H1 (cell line): ENCODE measurements at regions not wholly inside any gene's neighbourhood (a gene's known extent, or its start where the extent isn't known, plus 50 kb on each side); places are given as distances from the start of the nearest gene placed in this dataset.

Experiments
- CTCF ChIA-PET: fragments of 300-600 bp; sonication (Branson Sonifier 250); formaldehyde crosslinking; loops from one replicate; lab custom pipeline; 2021; ENCODE audit not compliant: partially characterized antibody; lab: Charles Lee
- POLR2A ChIA-PET: fragments of 300-600 bp; sonication (Branson Sonifier 250); formaldehyde crosslinking; loops from one replicate; lab custom pipeline; 2021; ENCODE audit warnings: inconsistent platforms; ENCODE audit not compliant: partially characterized antibody; lab: Charles Lee
- DNase-seq, 2 experiments: peaks; one replicate each; pipeline versions ENCODE4 v3.0.0 to v3.0.0-alpha.2; 2010 to 2022; ENCODE audit warnings: low spot score in 2 of 2, low read depth in 1 of 2, mixed read lengths in 1 of 2
- FAIRE-seq: peaks from 2 replicates; lab custom pipeline; 2011; peaks lifted over from hg19 to GRCh38; lab: Jason Lieb, UNC
- H2AFZ ChIP-seq: 2 replicates; pipeline ENCODE4 v1.8.1; 2012; ENCODE audit warnings: low read length, inconsistent platforms
- H2AK5ac ChIP-seq: 2 replicates; pipeline ENCODE4 v1.6.1; 2013; ENCODE audit warnings: low read depth, low read length
- H2BK120ac ChIP-seq: replicated peaks from 2 replicates; pipeline ENCODE3; 2013; ENCODE audit warnings: low read depth, low read length, inconsistent platforms
- H2BK12ac ChIP-seq: 2 replicates; pipeline ENCODE4 v1.6.1; 2013; ENCODE audit warnings: low read depth, low read length
- H2BK15ac ChIP-seq: 2 replicates; pipeline ENCODE4 v1.6.1; 2013; ENCODE audit warnings: low read length
- H2BK20ac ChIP-seq: 2 replicates; pipeline ENCODE4 v1.6.1; 2013; ENCODE audit warnings: low read length
- H2BK5ac ChIP-seq: 2 replicates; pipeline ENCODE4 v1.6.1; 2013; ENCODE audit warnings: low read depth, low read length
- H3K14ac ChIP-seq: 2 replicates; pipeline ENCODE4 v1.6.1; 2013; ENCODE audit warnings: inconsistent platforms; ENCODE audit not compliant: insufficient read length
- H3K18ac ChIP-seq: 2 replicates; pipeline ENCODE4 v1.6.1; 2013; ENCODE audit warnings: low read length; ENCODE audit errors: extremely low read depth
- H3K23ac ChIP-seq: 2 replicates; pipeline ENCODE4 v1.6.1; 2013; ENCODE audit warnings: inconsistent platforms; ENCODE audit not compliant: insufficient read length
- H3K23me2 ChIP-seq: 2 replicates; pipeline ENCODE4 v1.6.1; 2013; ENCODE audit warnings: low read depth, low read length
- H3K27ac ChIP-seq: 2 replicates; pipeline ENCODE4 v1.6.1; 2011; ENCODE audit warnings: low read depth, low read length, inconsistent platforms
- H3K27me3 ChIP-seq, 4 experiments: replicated peaks in 1 of 4; 1 replicate in 1 of 4; 2 replicates in 3 of 4; pipeline versions ENCODE4 v1.6.1 to v1.8.1; 2011 to 2013; ENCODE audit warnings: low read length in 3 of 4, mild to moderate bottlenecking in 3 of 4, inconsistent platforms in 2 of 4, mixed read lengths in 2 of 4, moderate library complexity in 1 of 4; ENCODE audit not compliant: control insufficient read depth in 3 of 4, insufficient read depth in 3 of 4; ENCODE audit errors: extremely low read depth in 1 of 4
- H3K36me3 ChIP-seq, 4 experiments: 2 replicates each; pipeline versions ENCODE4 v1.6.1 to v1.8.1; 2011 to 2013; ENCODE audit warnings: mild to moderate bottlenecking in 4 of 4, low read length in 3 of 4, moderate library complexity in 2 of 4, control low read depth in 1 of 4, inconsistent platforms in 1 of 4; ENCODE audit not compliant: insufficient read depth in 4 of 4, control insufficient read depth in 2 of 4
- H3K4ac ChIP-seq: replicated peaks from 2 replicates; pipeline ENCODE3; 2013; ENCODE audit warnings: low read length, low read depth, mixed read lengths, inconsistent platforms; ENCODE audit not compliant: insufficient read length
- H3K4me1 ChIP-seq, 4 experiments: replicated peaks in 1 of 4; 1 replicate in 1 of 4; 2 replicates in 3 of 4; pipeline versions ENCODE4 v1.6.1 to v1.8.1; 2011 to 2013; ENCODE audit warnings: low read length in 3 of 4, inconsistent platforms in 2 of 4, mixed read lengths in 1 of 4; ENCODE audit not compliant: insufficient read depth in 4 of 4, control insufficient read depth in 3 of 4
- H3K4me2 ChIP-seq, 2 experiments: 2 replicates each; pipeline versions ENCODE4 v1.6.1 to v1.8.1; 2011 to 2013; ENCODE audit warnings: low read depth in 2 of 2, low read length in 2 of 2, control low read depth in 1 of 2, inconsistent platforms in 1 of 2, mild to moderate bottlenecking in 1 of 2; ENCODE audit not compliant: insufficient read depth in 1 of 2
- H3K4me3 ChIP-seq, 4 experiments: fragments of 200-600, 300-600 bp in 1 of 4; sonication (generic), shearing (Covaris generic), sonication (Bioruptor Twin) in 1 of 4; 2 replicates each; pipeline versions ENCODE4 v1.5.1 to v1.8.1; 2011 to 2016; ENCODE audit warnings: low read length in 4 of 4, low read depth in 3 of 4, control low read depth in 2 of 4, inconsistent platforms in 2 of 4, mild to moderate bottlenecking in 2 of 4, mixed read lengths in 1 of 4, moderate library complexity in 1 of 4; ENCODE audit not compliant: insufficient read depth in 2 of 4; ENCODE audit errors: extremely low read depth in 1 of 4
- H3K56ac ChIP-seq: replicated peaks from 2 replicates; pipeline ENCODE3; 2013; ENCODE audit warnings: low read depth, mild to moderate bottlenecking, mixed read lengths, low read length, inconsistent platforms; ENCODE audit not compliant: insufficient read length
- H3K79me1 ChIP-seq: 2 replicates; pipeline ENCODE4 v1.6.1; 2013; ENCODE audit warnings: low read depth, low read length, control low read depth
- H3K79me2 ChIP-seq, 2 experiments: 2 replicates each; pipeline versions ENCODE4 v1.6.1 to v1.8.1; 2012 to 2013; ENCODE audit warnings: low read length in 2 of 2, mild to moderate bottlenecking in 2 of 2, inconsistent platforms in 1 of 2; ENCODE audit not compliant: insufficient read depth in 2 of 2, control insufficient read depth in 1 of 2
- H3K9ac ChIP-seq, 4 experiments: replicated peaks in 1 of 4; 1 replicate in 1 of 4; 2 replicates in 3 of 4; pipeline versions ENCODE4 v1.6.1 to v1.8.1; 2011 to 2013; ENCODE audit warnings: low read depth in 3 of 4, low read length in 3 of 4, control low read depth in 2 of 4, mild to moderate bottlenecking in 2 of 4, moderate library complexity in 2 of 4, inconsistent platforms in 1 of 4; ENCODE audit errors: extremely low read depth in 1 of 4
- H3K9me3 ChIP-seq, 2 experiments: 2 replicates each; pipeline versions ENCODE4 v1.6.1 to v1.8.1; 2012 to 2013; ENCODE audit warnings: mild to moderate bottlenecking in 2 of 2, moderate library complexity in 2 of 2, control low read depth in 1 of 2, inconsistent platforms in 1 of 2, low read depth in 1 of 2, low read length in 1 of 2, mixed read lengths in 1 of 2; ENCODE audit not compliant: insufficient read depth in 2 of 2
- H4K20me1 ChIP-seq, 2 experiments: replicated peaks in 1 of 2; 2 replicates each; pipeline versions ENCODE3 to v1.8.1; 2011 to 2013; ENCODE audit warnings: inconsistent platforms in 2 of 2, low read length in 2 of 2, mild to moderate bottlenecking in 1 of 2; ENCODE audit not compliant: insufficient read depth in 2 of 2, control insufficient read depth in 1 of 2
- H4K5ac ChIP-seq: 2 replicates; pipeline ENCODE4 v1.6.1; 2013; ENCODE audit warnings: low read length, low read depth, mixed read lengths, inconsistent platforms; ENCODE audit not compliant: insufficient read length
- H4K8ac ChIP-seq: 2 replicates; pipeline ENCODE4 v1.8.0; 2013; ENCODE audit warnings: mild to moderate bottlenecking, moderate library complexity, low read length, inconsistent platforms; ENCODE audit not compliant: insufficient read depth; ENCODE audit errors: extremely low read depth
- H4K91ac ChIP-seq: replicated peaks from 2 replicates; pipeline ENCODE3; 2013; ENCODE audit warnings: low read length, mixed read lengths, inconsistent platforms; ENCODE audit not compliant: insufficient read length
- BRCA1 ChIP-seq: IDR thresholded peaks from 2 replicates; pipeline ENCODE4 v1.6.1; 2012; ENCODE audit warnings: low read depth, low read length, improper control_type of control experiment
- CBX5 ChIP-seq: fragments of 300-800, 300-1000 bp; sonication (generic); IDR thresholded peaks from 2 replicates; pipeline ENCODE4 v1.7.1; 2016; ENCODE audit warnings: antibody characterized with exemption, low read length, low read depth
- EP300 ChIP-seq, 2 experiments: IDR thresholded peaks; 1 replicate in 1 of 2; 2 replicates in 1 of 2; pipeline ENCODE4 v1.6.1; 2011 to 2012; ENCODE audit warnings: low read depth in 2 of 2, low read length in 2 of 2, mild to moderate bottlenecking in 2 of 2, borderline replicate concordance in 1 of 2, inconsistent platforms in 1 of 2, moderate library complexity in 1 of 2
- FOSL1 ChIP-seq: IDR thresholded peaks from 2 replicates; pipeline ENCODE4 v1.6.1; 2011; ENCODE audit warnings: mild to moderate bottlenecking, low read depth, low read length, moderate library complexity; ENCODE audit not compliant: insufficient read depth
- GTF2F1 ChIP-seq: IDR thresholded peaks from 2 replicates; pipeline ENCODE4 v1.6.1; 2012; ENCODE audit warnings: low read depth, low read length, improper control_type of control experiment, borderline replicate concordance
- RAD21 ChIP-seq, 2 experiments: IDR thresholded peaks in 1 of 2; conservative IDR thresholded peaks in 1 of 2; 2 replicates each; pipeline ENCODE4 v1.6.1; 2011; ENCODE audit warnings: low read depth in 2 of 2, low read length in 2 of 2, improper control_type of control experiment in 1 of 2, inconsistent platforms in 1 of 2, mild to moderate bottlenecking in 1 of 2, moderate library complexity in 1 of 2
- RFX5 ChIP-seq: IDR thresholded peaks from 2 replicates; pipeline ENCODE4 v1.6.1; 2011; ENCODE audit warnings: low read depth, low read length, improper control_type of control experiment, borderline replicate concordance
- SAP30 ChIP-seq: fragments of 300-600 bp; sonication (generic); IDR thresholded peaks from 2 replicates; pipeline ENCODE4 v1.7.1; 2012; ENCODE audit warnings: low read length, moderate library complexity, mild to moderate bottlenecking, inconsistent platforms; ENCODE audit not compliant: insufficient read depth, insufficient replicate concordance
- SUZ12 ChIP-seq: fragments of 200-600 bp; sonication (generic); IDR thresholded peaks from 2 replicates; pipeline ENCODE4 v1.6.1; 2012; ENCODE audit warnings: mild to moderate bottlenecking, inconsistent platforms, low read length, moderate library complexity, mixed read lengths
- WGBS, 2 experiments: shearing (Covaris generic) in 1 of 2; methylation state at CpG; one replicate each; pipeline versions ENCODE4 v1.1.6 to v1.1.7; 2013 to 2015; ENCODE audit warnings: low lambda C conversion rate in 2 of 2, mixed read lengths in 2 of 2, inconsistent platforms in 1 of 2, low coverage in 1 of 2, missing lambda C conversion rate in 1 of 2; ENCODE audit not compliant: insufficient replicate concordance in 2 of 2, insufficient coverage in 1 of 2, insufficient read length in 1 of 2; ENCODE audit errors: extremely low coverage in 1 of 2, missing lambda C conversion rate in 1 of 2; 5-methylcytosine and 5-hydroxymethylcytosine counted together
- TF ChIP-seq, protein P1 (sequence below): IDR thresholded peaks from 2 replicates; pipeline ENCODE4 v1.6.1; 2012; ENCODE audit warnings: inconsistent platforms

DNA sequence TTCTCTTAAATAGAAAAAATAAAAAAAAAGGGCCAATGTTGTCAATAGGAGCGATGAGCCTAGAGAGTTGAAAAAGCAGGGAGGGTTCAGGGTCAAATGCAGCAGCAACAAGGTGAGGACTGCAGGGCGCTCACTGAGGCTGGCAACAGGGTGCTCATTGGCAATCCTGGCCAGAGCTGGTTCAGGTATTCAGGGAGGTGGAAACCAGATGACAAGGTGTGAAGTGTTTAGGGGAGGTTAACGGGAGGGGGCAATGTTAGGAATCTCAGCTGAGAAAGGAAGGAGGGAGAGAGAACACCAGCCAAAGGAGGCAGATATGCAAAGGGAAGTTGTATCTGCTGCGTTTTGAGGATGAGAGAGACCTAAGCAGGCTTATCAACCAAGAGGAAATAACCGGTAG lies 129.8 kb upstream of the DAB1 start:
- no peak overlapping the region for H2BK20ac ChIP-seq
- no peaks in the 10 kb centered on the region for H3K27me3 ChIP-seq
- no peak overlapping the region for H3K4ac ChIP-seq
- no peak overlapping the region for H2BK15ac ChIP-seq
- no peak overlapping the region for H2BK120ac ChIP-seq
- ChIA-PET POLR2A (no interaction called here), CTCF (no interaction called here)
- TF ChIP-seq SUZ12 (no peak), CBX5 (no peak), RAD21 (IDR thresholded peaks at IDR 0.05 in 1 of 2, conservative IDR thresholded peaks at IDR 0.05 in 1 of 2; ENCODE audit: low read depth in 2 of 2, low read length in 2 of 2) (peak in 1 of 2 experiments; percentile 9; a peak in 1 of 4 replicates), SAP30 (no peak), EP300 (IDR thresholded peaks at IDR 0.05; ENCODE audit: borderline replicate concordance in 1 of 2, low read depth in 2 of 2, low read length in 2 of 2) (no peak), GTF2F1 (no peak), FOSL1 (no peak), BRCA1 (no peak), RFX5 (no peak)
- TF ChIP-seq, protein P1, sequence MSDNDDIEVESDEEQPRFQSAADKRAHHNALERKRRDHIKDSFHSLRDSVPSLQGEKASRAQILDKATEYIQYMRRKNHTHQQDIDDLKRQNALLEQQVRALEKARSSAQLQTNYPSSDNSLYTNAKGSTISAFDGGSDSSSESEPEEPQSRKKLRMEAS: peak; percentile 28; the same call in 1 of the 2 replicates
- no peak overlapping the region for H3K27ac ChIP-seq
- no peaks in the 10 kb centered on the region for H3K23me2 ChIP-seq
- no peaks in the 10 kb centered on the region for H3K36me3 ChIP-seq
- no peak overlapping the region for H4K5ac ChIP-seq
- DNase-seq: no peak
- peaks cover 5 to 11% (median 7%) of the 10 kb centered on the region in 4 experiments; a peak in 6 of 7 replicates for H3K4me1 ChIP-seq
- no peaks in the 10 kb centered on the region for H4K20me1 ChIP-seq
- H3K14ac ChIP-seq: no peak overlapping the region
- H3K56ac ChIP-seq: no peak overlapping the region
- no peak overlapping the region for H2BK12ac ChIP-seq
- no peak overlapping the region for H4K8ac ChIP-seq
- no peak overlapping the region for H3K9ac ChIP-seq
- no peak overlapping the region for H2AFZ ChIP-seq
- H3K4me3 ChIP-seq: no peak overlapping the region
- no peak overlapping the region for H3K4me2 ChIP-seq
- H3K18ac ChIP-seq: no peak overlapping the region
- no peak overlapping the region for H2BK5ac ChIP-seq
- no peak overlapping the region for H3K23ac ChIP-seq
- H3K79me2 ChIP-seq: no peaks in the 10 kb centered on the region
- peak; percentile 19 for FAIRE-seq
- 62% methylated on average over 5 of the region's 5 CpGs; no CpG with 5 or more reads in 1 of the 2 experiments for WGBS, 2 experiments
- H4K91ac ChIP-seq: no peak overlapping the region
- H3K9me3 ChIP-seq: no peaks in the 10 kb centered on the region
- H3K79me1 ChIP-seq: no peaks in the 10 kb centered on the region
- H2AK5ac ChIP-seq: no peak overlapping the region
